Astrocyte of the spinal cord (primary cell): ENCODE measurements at regions not wholly inside any gene's neighbourhood (a gene's known extent, or its start where the extent isn't known, plus 50 kb on each side); places are given as distances from the start of the nearest gene placed in this dataset.

Source experiments
- DNase-seq: peaks from one replicate; pipeline ENCODE4 v3.0.0; 2011; ENCODE audit warnings: low read depth, low spot score
- H3K4me3 ChIP-seq: 2 replicates; pipeline ENCODE4 v1.5.1; 2011; ENCODE audit warnings: low read depth, mild to moderate bottlenecking, low read length, moderate library complexity
- in situ Hi-C: cut with HindIII; loops from 2 replicates; pipeline ENCODE4 v1.10.0; 2017; ENCODE audit warnings: low sequenced_read_pairs
- TF ChIP-seq, protein P1 (sequence below): IDR thresholded peaks from 2 replicates; pipeline ENCODE4 v1.5.1; 2012; ENCODE audit warnings: low read depth, mild to moderate bottlenecking, low read length, inconsistent platforms

DNA sequence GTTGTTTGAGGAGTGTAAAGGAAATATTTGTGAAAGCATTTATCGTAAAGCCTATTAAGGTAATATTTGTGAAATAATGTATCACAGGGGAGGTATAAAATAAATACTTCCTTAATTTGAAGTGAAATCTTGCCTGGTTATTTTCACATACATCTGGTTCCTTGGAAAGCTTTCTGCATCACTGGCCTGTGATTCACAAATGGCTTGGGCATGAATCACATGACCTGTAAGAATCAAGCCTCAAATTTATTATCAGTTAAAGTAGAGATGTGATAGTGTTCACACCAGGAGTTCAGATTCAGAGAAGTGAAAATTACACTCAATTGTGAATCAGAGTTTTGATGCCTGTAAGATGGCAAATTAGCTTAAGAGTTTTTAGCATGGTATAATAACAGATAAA is 1911.4 kb downstream of the STIM2 start:
- in situ Hi-C loops, result no loop called here
- TF ChIP-seq, protein P1, sequence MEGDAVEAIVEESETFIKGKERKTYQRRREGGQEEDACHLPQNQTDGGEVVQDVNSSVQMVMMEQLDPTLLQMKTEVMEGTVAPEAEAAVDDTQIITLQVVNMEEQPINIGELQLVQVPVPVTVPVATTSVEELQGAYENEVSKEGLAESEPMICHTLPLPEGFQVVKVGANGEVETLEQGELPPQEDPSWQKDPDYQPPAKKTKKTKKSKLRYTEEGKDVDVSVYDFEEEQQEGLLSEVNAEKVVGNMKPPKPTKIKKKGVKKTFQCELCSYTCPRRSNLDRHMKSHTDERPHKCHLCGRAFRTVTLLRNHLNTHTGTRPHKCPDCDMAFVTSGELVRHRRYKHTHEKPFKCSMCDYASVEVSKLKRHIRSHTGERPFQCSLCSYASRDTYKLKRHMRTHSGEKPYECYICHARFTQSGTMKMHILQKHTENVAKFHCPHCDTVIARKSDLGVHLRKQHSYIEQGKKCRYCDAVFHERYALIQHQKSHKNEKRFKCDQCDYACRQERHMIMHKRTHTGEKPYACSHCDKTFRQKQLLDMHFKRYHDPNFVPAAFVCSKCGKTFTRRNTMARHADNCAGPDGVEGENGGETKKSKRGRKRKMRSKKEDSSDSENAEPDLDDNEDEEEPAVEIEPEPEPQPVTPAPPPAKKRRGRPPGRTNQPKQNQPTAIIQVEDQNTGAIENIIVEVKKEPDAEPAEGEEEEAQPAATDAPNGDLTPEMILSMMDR, result no peak
- peak; percentile 78 for DNase-seq
- no peak overlapping the region for H3K4me3 ChIP-seq

DNA sequence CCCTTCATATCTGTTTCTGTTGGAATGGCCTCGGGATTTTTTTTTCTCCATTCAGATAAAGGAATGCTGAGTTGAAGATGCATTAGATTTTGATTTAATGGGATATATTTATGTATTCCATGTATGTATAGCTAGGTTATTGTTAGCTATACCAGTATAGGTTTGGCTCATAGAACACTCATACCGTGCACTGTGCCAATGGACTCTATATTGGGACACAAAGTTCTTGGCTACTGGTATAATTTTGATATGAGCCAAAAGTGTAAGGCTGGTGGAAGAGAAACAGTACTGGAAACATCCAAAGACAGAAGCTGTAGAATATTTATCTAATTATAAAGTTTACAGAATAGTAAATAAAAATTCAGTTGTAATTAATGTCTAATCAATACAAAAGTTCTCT is 1912.1 kb downstream of the STIM2 start:
- no peak for DNase-seq
- H3K4me3 ChIP-seq, result no peak overlapping the region
- TF ChIP-seq, protein P1, result no peak
- in situ Hi-C loops, result no loop called here

DNA sequence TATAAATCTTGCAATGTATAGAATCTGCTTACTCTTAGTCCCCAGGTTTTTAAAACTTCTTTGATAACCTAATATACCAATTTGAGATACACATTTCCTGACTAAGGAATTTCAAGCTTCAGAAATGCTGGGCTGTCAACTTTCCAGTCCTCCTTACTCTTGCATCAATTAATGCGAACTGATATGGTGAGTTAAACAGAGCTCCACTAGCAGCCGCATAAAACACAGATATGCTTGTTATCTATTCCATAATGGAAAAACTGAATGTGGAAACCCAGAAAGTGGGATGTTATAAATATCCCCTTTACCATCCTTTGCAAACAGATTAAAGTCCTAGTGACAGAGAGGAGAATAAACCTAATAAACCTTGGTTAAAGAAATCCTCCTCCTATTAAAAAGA is 1913.7 kb downstream of the STIM2 start:
- in situ Hi-C loops, result no loop called here
- H3K4me3 ChIP-seq, result no peak overlapping the region
- TF ChIP-seq, protein P1, result no peak
- DNase-seq, result no peak

DNA sequence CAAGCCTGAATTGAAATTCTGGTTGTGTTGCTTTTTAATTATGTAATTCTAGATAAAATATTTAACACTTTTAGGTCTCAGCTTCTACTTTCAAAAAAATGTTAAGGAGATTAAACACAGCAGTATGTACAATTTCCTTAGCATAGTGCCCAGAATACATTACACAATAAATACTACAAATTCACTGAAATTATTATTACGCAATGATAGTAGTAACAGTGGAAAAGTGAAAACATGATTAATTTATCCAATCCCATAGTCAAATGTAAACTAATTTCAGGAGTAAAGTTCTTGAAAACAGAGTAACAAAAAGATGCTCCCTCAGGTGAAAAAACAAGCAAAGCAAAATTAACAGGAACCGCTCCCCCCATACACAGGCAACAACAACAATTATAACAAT is 1915.4 kb downstream of the STIM2 start:
- TF ChIP-seq, protein P1, result no peak

DNA sequence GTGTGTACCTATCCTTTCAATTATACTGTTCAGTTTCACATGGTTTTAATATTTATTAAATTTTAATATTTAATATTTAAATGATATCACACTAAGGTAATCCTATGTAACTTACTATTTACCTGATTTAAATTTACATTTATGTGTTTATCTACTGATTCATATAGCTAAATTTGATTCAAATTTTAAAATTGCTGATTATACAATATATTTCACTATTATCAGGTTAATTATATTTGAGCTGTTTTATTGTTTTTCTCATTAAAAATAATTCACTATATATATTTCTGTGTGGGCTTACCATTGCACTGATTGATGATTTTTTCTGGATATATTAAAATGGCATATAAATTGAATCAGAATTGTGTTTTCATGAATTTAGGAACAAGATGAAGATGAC is 1923.5 kb downstream of the STIM2 start:
- no peak overlapping the region for H3K4me3 ChIP-seq
- in situ Hi-C loops, result no loop called here
- no peak for DNase-seq
- TF ChIP-seq, protein P1, result no peak

More for the DNA sequence above, 1915.4 kb downstream of the STIM2 start:
- no peak overlapping the region for H3K4me3 ChIP-seq
- DNase-seq, result no peak
- in situ Hi-C loops, result no loop called here

DNA sequence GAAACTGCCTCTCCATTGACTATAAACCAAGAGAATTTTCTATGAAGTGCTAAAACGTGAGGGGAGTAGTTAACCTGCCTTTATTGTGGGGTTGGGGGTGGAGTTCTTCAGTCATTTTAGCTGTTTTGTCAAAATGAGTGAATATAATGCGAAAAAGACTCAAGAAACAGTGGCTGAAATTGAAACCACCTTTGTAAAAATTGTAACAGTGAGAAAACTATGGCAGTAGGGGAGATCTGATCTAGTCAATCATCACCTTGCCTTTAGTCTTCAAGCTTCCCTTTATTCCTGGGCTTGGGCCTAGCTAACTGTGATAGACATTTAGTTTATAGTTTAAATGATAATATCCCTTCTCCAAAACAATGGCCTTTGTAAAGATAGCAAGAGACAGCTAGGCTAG is 1927.3 kb downstream of the STIM2 start:
- in situ Hi-C loops, result no loop called here
- TF ChIP-seq, protein P1, result no peak
- DNase-seq, result no peak
- H3K4me3 ChIP-seq, result no peak overlapping the region

DNA sequence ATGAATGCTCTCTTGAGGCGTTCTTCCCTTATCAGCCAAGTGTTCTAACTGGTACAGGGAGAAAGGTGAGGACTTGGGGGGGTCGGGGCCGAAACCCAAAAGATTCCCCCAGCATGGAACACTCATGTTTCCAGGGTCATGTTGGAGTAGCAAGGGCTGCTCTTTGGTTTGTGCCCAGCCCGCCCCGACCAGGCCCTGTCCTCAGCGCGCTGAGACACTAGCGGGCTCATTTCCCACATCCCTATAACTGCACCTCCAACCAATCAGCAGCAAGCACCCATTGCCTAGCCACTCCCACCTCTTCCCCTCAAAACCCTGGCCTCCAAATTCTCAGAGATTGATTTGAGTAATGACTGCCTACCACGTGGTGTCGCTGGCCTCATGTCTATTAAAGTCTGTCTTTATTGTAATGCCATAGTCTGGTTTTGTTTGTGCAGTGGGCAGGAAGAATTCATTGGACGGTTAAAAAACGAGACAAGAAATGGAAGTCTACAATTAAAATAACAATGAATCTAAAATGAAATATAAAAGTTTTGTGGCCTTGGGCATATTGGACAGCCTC is 1928.4 kb downstream of the STIM2 start:
- in situ Hi-C loops, result no loop called here
- DNase-seq, result no peak
- TF ChIP-seq, protein P1, result no peak
- no peak overlapping the region for H3K4me3 ChIP-seq
